ENCODE measurements at regions not wholly inside any gene's neighbourhood (a gene's known extent, or its start where the extent isn't known, plus 50 kb on each side); places are given as distances from the start of the nearest gene placed in this dataset.

DNA sequence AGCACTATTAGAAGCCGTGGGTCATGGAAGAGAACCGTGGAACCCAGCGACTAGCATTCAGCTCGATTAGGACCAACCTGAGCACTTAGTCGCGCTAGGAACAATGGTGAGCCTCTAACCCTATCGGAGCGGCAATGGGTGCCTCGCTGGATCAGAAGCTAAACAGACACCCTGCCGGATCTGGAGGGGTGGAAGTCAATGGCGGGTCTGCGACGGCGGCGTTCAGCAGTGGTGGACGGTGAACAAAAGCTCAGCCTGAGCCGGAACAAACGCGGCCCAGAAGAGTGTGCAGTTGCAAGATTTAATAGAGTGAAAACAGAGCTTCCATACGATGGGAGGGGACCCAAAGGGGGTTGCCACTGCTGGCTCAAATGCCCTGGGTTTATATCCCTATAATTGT, 391.8 kb upstream of the DDI1 start:
- DNase-seq (no peak), ATAC-seq (replicated peaks) (no peak)
- Mint-ChIP-seq H3K4me1 (ENCODE audit: low read depth in 2 of 2) (no peaks in the 10 kb centered on the region), H3K27me3 (peaks cover 0 to 12% of the 10 kb centered on the region in 2 donors), H3K9me3 (no peaks in the 10 kb centered on the region), H3K27ac (no peak overlapping the region), H3K36me3 (ENCODE audit: insufficient read depth) (no peaks in the 10 kb centered on the region), H3K4me3 (no peak overlapping the region)

DNA sequence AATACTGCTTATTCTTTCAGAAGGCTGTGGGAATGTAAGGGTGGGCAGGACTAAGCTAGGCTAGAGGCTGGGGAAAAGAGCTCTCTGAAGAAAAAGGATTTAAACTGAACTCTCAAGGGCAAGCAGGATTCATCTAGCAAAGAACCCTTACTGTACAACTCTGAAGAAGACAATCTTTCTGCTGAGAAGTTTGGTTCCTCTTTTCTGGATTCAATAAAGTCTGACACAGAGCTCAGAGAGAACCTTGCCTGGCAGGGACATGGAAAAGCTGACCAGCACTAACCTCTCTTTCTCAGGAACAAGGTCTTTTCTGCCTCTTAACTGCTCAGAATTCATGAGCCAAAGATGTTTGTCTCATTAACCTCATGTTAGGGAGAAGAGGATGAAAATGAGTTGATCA, 388.4 kb upstream of the DDI1 start:
- no peak for ATAC-seq (replicated peaks)
- Mint-ChIP-seq H3K27ac (no peak overlapping the region), H3K27me3 (no peaks in the 10 kb centered on the region)

DNA sequence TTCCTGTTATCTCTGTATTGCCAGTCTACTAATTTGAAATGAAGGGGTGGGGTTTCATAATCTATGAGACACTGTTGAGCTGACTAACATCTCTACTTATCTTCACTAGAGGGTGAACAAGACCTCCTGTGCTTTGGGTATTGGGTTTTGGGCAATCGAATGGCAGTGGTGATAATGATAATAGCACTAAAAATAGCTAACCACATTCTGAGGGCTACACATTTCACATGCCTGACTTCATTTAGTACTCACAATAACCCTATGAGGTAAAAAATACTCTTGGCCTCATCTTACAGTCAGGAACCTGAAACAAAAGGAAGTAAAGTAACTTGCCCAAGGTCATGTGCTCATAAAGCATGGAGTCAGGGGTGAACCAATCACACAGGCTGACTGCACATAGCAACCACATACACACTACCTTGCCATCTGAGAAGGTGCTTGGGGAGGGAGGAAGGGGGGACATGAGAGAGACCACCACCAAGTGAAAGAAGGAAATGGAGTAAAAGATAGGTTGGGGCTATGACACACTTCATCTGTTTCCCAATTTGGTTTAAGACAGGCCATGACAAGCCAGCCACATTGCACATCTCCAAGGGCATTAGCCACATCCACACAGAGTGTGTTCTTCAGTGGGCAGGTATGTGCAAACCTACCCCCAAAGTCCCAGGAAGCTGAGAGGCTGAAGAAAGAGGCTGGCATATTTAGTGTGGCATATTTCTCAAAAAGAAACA, 387.6 kb upstream of the DDI1 start:
- no peak for ATAC-seq (replicated peaks)
- Mint-ChIP-seq H3K27me3 (no peaks in the 10 kb centered on the region), H3K9me3 (peaks cover 0 to 6% of the 10 kb centered on the region in 2 donors), H3K4me1 (ENCODE audit: low read depth in 2 of 2) (no peaks in the 10 kb centered on the region), H3K36me3 (ENCODE audit: insufficient read depth) (no peaks in the 10 kb centered on the region), H3K27ac (no peak overlapping the region), H3K4me3 (no peak overlapping the region)
- no peak for DNase-seq

More for the DNA sequence above, 388.4 kb upstream of the DDI1 start:
- no peak for DNase-seq
- Mint-ChIP-seq H3K4me1 (ENCODE audit: low read depth in 2 of 2) (no peaks in the 10 kb centered on the region), H3K9me3 (peaks cover 0 to 6% of the 10 kb centered on the region in 2 donors), H3K36me3 (ENCODE audit: insufficient read depth) (no peaks in the 10 kb centered on the region), H3K4me3 (no peak overlapping the region)

DNA sequence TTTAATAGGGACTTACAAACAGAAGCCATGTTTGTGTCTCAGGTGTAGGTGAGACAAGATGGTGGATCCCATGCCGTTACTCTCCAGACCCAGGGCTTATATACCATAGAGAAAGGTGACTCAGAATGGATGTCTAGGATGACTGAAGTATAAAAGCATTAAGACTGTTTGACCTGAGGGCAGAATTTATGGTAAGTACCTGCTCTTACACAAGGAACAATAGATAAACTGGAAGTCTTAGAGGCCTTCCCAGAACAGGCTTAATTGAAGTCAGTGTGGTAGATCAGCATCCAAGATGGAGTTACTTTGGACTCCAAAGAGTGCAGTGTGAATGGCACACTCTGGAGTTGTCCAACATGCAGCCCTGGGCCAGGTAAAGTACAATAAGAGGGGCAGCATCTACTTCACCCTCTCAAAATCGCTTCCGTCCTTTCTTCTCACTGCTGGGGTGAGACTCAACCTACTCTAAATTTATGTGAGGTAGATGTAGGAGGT, 387.0 kb upstream of the DDI1 start:
- H3K9me3 Mint-ChIP-seq: peaks cover 0 to 6% of the 10 kb centered on the region in 2 donors
- H3K27me3 Mint-ChIP-seq: no peaks in the 10 kb centered on the region
- no peaks in the 10 kb centered on the region for H3K36me3 Mint-ChIP-seq (ENCODE audit: insufficient read depth)
- no peak overlapping the region for H3K4me3 Mint-ChIP-seq
- ATAC-seq (replicated peaks) (no peak), DNase-seq (no peak)
- no peaks in the 10 kb centered on the region for H3K4me1 Mint-ChIP-seq (ENCODE audit: low read depth in 2 of 2)
- no peak overlapping the region for H3K27ac Mint-ChIP-seq

DNA sequence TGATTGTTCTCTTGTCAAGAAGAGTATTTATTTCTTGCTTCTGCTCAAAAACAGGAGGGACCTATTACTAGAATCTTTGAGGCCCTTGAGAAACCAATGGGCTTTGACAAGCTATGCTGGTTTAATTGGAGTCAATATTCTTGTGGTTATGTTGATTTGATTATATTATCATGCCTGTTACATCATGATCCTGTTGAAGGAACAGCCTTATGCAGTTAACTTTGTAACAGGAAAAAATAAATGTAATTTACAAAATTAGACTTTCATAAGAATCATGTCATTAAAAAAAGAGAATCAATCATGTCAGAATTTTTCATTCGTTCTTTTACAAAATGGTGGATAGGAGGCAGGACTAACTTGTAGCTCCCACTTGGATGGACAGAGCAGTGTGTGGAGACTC, 386.1 kb upstream of the DDI1 start:
- H3K9me3 Mint-ChIP-seq: peaks cover 0 to 6% of the 10 kb centered on the region in 2 donors
- H3K27me3 Mint-ChIP-seq: no peaks in the 10 kb centered on the region
- H3K27ac Mint-ChIP-seq: no peak overlapping the region
- no peak overlapping the region for H3K4me3 Mint-ChIP-seq
- no peak for DNase-seq
- no peaks in the 10 kb centered on the region for H3K4me1 Mint-ChIP-seq (ENCODE audit: low read depth in 2 of 2)
- H3K36me3 Mint-ChIP-seq (ENCODE audit: insufficient read depth): no peaks in the 10 kb centered on the region
- no peak for ATAC-seq (replicated peaks)

DNA sequence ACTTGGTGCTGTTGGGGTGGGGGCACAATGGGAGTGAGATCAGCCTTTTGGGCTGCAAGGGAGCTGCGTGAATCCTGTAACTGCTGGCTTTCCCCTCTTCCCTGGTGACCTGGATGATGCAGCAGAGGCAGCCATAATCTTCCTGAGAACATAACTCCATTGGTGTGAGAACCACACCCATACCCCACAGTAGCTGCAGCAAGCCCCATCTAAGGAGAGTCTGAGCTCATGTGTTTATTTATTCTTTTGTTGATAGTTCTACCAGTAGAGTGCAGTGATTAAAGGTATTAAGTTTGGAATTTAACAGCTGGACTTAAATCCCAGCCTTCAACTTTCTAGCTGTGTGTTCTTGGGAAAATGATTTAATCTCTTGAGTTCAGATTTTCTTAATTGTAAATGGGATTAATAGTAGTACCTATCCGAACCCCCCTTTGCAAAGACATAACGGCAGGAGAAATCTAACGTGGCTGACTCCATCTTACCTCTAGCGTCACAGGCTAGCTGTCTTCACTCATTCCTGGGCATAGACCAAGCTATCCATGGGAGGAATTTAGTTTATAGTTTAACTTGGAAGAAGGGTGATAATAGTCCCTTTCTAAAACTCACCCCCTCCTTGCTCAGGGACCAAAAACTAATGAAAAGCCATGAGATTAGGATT, 385.0 kb upstream of the DDI1 start:
- Mint-ChIP-seq H3K27ac (no peak overlapping the region), H3K4me3 (no peak overlapping the region), H3K36me3 (ENCODE audit: insufficient read depth) (no peaks in the 10 kb centered on the region), H3K4me1 (ENCODE audit: low read depth in 2 of 2) (no peaks in the 10 kb centered on the region), H3K27me3 (no peaks in the 10 kb centered on the region), H3K9me3 (peaks cover 0 to 6% of the 10 kb centered on the region in 2 donors)
- DNase-seq (no peak), ATAC-seq (replicated peaks) (no peak)

DNA sequence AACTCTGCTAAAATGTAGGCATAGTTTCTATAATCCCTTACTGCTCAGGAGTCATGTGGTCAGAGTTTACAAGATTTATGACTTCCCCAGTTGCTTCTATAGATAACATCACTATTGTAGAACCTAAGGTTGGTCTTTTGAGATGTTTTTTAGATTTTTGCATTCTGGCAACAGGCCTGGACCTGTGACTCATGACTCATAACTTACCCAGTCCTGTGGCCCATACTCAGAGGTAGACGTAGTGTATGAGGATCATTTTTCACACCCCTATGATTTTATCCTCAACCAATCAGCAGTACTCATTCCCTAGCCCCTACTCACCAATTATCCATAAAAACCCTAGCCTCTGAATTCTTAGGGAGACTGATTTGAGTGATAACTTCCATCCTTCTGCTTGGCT, 384.4 kb upstream of the DDI1 start:
- DNase-seq: no peak
- Mint-ChIP-seq H3K4me3 (no peak overlapping the region), H3K27ac (no peak overlapping the region), H3K9me3 (peaks cover 0 to 6% of the 10 kb centered on the region in 2 donors), H3K4me1 (ENCODE audit: low read depth in 2 of 2) (no peaks in the 10 kb centered on the region), H3K27me3 (no peaks in the 10 kb centered on the region), H3K36me3 (ENCODE audit: insufficient read depth) (no peaks in the 10 kb centered on the region)
- ATAC-seq (replicated peaks): no peak

DNA sequence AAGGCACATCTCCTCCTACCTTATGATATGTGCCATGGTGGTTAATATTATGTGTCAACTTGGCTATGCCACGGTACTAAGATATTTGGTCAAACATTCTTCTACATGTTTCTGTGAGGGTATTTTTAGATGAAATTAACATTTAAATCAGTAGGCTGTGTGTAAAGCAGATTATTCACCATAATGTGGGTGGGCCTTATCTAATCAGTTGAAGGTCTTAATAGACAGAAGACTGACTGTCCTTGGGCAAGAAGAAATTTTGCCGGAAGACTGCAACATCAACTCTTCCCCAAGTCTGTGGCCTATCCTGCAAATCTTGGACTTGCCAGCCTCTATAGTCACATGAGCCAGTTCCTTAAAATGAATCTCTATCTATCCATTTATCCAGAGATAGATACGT, 380.1 kb upstream of the DDI1 start:
- Mint-ChIP-seq H3K27me3 (no peaks in the 10 kb centered on the region), H3K36me3 (ENCODE audit: insufficient read depth) (no peaks in the 10 kb centered on the region), H3K9me3 (peaks cover 0 to 6% of the 10 kb centered on the region in 2 donors), H3K4me3 (no peak overlapping the region), H3K27ac (no peak overlapping the region), H3K4me1 (ENCODE audit: low read depth in 2 of 2) (no peaks in the 10 kb centered on the region)
- ATAC-seq (replicated peaks) (no peak), DNase-seq (no peak)

DNA sequence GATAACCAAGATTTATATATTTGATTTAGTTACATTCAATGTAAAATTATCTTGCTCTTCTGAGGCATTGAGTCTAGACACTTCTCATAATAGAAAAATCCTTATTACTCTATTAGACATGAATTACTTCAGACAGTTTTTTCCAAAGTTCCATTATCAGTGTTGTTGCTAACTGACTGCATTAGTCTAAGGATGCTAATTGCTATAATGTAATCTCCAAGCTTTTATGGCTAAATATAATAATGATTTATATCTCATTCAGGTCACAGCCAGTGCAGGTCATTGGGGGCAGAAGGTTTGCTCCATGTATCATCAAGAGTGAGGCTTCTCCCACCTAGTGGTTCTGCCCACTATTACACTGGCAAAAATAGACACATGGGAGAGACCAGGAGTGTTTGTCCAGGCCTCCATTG, 377.2 kb upstream of the DDI1 start:
- DNase-seq (no peak), ATAC-seq (replicated peaks) (no peak)
- Mint-ChIP-seq H3K27ac (no peak overlapping the region), H3K4me3 (no peak overlapping the region), H3K9me3 (no peaks in the 10 kb centered on the region), H3K27me3 (no peaks in the 10 kb centered on the region), H3K36me3 (ENCODE audit: insufficient read depth) (no peaks in the 10 kb centered on the region), H3K4me1 (ENCODE audit: low read depth in 2 of 2) (peaks cover 1 to 9% of the 10 kb centered on the region in 2 donors)

DNA sequence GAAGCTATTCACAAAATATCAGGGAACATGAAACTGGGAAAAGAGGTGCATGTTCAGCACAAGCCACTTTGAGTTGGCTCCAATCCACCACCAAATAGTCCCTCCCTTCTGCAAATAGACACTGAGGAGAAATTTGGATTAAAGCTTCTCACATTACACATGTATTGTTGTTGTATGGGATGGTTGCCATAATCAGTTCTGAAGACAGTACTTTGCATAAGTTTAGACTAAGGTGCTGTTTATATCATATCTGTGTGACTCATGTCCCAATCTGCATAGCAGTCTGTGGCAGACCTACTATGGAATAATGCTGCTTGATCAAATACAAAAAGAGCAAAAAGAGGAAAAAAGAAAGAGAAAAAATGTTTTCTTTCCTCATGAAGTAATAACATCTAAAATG, 376.7 kb upstream of the DDI1 start:
- ATAC-seq (replicated peaks) (no peak), DNase-seq (no peak)
- Mint-ChIP-seq H3K4me1 (ENCODE audit: low read depth in 2 of 2) (peaks cover 1 to 9% of the 10 kb centered on the region in 2 donors), H3K27me3 (no peaks in the 10 kb centered on the region), H3K4me3 (no peak overlapping the region), H3K36me3 (ENCODE audit: insufficient read depth) (no peaks in the 10 kb centered on the region), H3K9me3 (no peaks in the 10 kb centered on the region), H3K27ac (no peak overlapping the region)

DNA sequence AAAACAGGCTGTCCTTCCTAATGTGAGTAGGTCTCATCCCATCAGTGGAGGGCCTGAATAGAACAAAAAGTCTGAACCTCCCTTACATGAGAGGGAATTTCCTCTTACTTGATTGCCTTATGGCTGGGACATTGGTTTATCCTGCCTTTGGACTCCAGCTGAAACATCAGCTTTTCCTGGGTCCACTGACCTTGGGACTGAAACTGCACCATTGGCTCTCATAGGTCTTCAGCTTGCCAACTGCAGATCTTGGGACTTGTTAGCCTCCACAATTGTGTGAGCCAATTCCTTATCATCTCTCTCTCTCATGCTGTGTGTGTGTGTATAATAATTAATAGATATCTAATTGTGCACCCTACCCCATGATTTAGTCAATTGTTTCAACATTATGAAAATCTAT, 375.3 kb upstream of the DDI1 start:
- no peaks in the 10 kb centered on the region for H3K36me3 Mint-ChIP-seq (ENCODE audit: insufficient read depth)
- no peak for DNase-seq
- H3K9me3 Mint-ChIP-seq: no peaks in the 10 kb centered on the region
- H3K4me3 Mint-ChIP-seq: no peak overlapping the region
- no peak for ATAC-seq (replicated peaks)
- no peak overlapping the region for H3K27ac Mint-ChIP-seq
- no peaks in the 10 kb centered on the region for H3K27me3 Mint-ChIP-seq
- H3K4me1 Mint-ChIP-seq (ENCODE audit: low read depth in 2 of 2): peaks cover 1 to 9% of the 10 kb centered on the region in 2 donors

DNA sequence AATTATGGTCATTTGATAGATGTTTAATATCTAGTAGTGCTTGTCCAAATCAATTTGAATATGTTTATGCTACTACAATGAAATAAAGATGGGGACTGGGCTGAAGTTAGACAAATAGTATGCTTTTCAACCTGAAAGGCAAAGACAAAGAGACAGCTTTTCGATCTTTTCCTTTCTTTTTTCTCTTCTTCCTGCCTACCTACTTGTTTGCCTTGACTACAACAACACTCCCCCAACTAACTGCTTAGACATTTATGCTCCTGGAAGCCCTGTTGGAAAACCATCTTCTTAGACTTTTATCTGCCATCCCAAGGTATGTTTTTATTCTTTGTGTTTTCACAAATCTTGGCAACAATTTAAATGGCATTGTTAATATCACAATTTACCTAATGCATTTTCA, 374.4 kb upstream of the DDI1 start:
- Mint-ChIP-seq H3K9me3 (no peaks in the 10 kb centered on the region), H3K27me3 (no peaks in the 10 kb centered on the region), H3K4me1 (ENCODE audit: low read depth in 2 of 2) (peaks cover 1 to 9% of the 10 kb centered on the region in 2 donors), H3K27ac (no peak overlapping the region), H3K36me3 (ENCODE audit: insufficient read depth) (no peaks in the 10 kb centered on the region), H3K4me3 (no peak overlapping the region)
- no peak for ATAC-seq (replicated peaks)
- DNase-seq: no peak

DNA sequence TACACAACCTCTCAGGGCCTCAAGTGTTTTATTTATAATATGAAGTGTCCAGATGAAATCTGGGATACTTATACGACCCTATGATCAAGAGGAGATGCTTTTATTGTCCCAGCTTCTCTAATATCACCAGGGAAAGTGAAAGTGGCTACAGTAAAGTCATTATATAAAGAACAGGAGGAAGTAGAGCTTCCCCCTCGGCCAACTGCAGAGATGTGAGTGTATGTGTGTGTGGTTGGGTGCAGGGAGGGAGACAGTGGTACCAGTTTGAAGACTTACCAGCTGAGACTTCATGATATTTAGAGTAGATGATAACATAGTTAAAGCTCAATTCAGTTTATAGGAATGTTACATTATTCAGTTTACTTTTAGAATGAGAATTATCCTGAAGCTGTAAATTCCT, 373.6 kb upstream of the DDI1 start:
- H3K9me3 Mint-ChIP-seq: no peaks in the 10 kb centered on the region
- DNase-seq: no peak
- no peak for ATAC-seq (replicated peaks)
- H3K27me3 Mint-ChIP-seq: no peaks in the 10 kb centered on the region
- H3K27ac Mint-ChIP-seq: no peak overlapping the region
- H3K36me3 Mint-ChIP-seq (ENCODE audit: insufficient read depth): no peaks in the 10 kb centered on the region
- peaks cover 1 to 9% of the 10 kb centered on the region in 2 donors for H3K4me1 Mint-ChIP-seq (ENCODE audit: low read depth in 2 of 2)
- H3K4me3 Mint-ChIP-seq: no peak overlapping the region

DNA sequence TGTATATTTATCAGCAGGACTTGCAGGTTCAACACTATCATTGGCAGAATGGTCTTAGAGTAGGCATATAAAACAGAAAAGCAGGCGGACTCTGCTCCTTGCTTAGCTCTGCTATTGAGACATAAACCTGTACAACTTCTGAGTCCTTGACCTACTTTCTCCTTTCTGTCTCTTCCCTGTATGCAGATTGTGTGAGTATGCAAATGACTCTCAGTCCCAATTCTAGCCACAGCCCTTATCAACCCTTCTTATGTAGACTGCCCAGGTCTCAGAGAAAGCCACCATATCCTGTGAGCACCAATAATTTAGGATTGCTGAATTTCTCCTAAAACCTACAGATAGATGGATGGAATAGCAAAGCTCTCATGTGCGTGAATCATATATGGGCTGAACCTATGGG, 367.6 kb upstream of the DDI1 start:
- H3K9me3 Mint-ChIP-seq: peaks cover 0 to 8% of the 10 kb centered on the region in 2 donors
- ATAC-seq (replicated peaks) (no peak), DNase-seq (no peak)
- H3K36me3 Mint-ChIP-seq (ENCODE audit: insufficient read depth): no peaks in the 10 kb centered on the region
- peaks cover 0 to 3% of the 10 kb centered on the region in 2 donors for H3K4me1 Mint-ChIP-seq (ENCODE audit: low read depth in 2 of 2)
- peaks cover 9 to 19% of the 10 kb centered on the region in 2 donors for H3K27me3 Mint-ChIP-seq
- no peak overlapping the region for H3K27ac Mint-ChIP-seq
- no peak overlapping the region for H3K4me3 Mint-ChIP-seq

Measured in effector memory CD8-positive, alpha-beta T cell (primary cell).